SK-N-SH (cell line): ENCODE measurements at regions not wholly inside any gene's neighbourhood (a gene's known extent, or its start where the extent isn't known, plus 50 kb on each side); places are given as distances from the start of the nearest gene placed in this dataset.

ENCODE experiments used
- CTCF ChIA-PET: fragments of 300-600, 350-600 bp; formaldehyde crosslinking; extraction: SDS; loops from one replicate; lab custom pipeline; 2021; lab: Yijun Ruan, JAX
- POLR2A ChIA-PET: fragments of 350-600 bp; sonication (Branson Sonifier 250); formaldehyde crosslinking; extraction: SDS; loops from one replicate; lab custom pipeline; 2020; ENCODE audit warnings: antibody characterized with exemption, inconsistent platforms; lab: Yijun Ruan, JAX
- DNase-seq: peaks from one replicate; pipeline ENCODE4 v3.0.0; 2012
- H2AFZ ChIP-seq: fragments of 200-600 bp; sonication (generic); 2 replicates; pipeline ENCODE4 v1.8.1; 2016; ENCODE audit warnings: antibody characterized with exemption, mild to moderate bottlenecking, low read depth
- H3F3A ChIP-seq: fragments of 200-600 bp; sonication (generic); replicated peaks from 2 replicates; pipeline ENCODE3; 2016; ENCODE audit warnings: antibody characterized with exemption, mild to moderate bottlenecking; ENCODE audit not compliant: insufficient read depth
- H3K27ac ChIP-seq, 2 experiments: fragments of 200-500 bp in 1 of 2; fragments of 200-600 bp in 1 of 2; sonication (Bioruptor generic) in 1 of 2; sonication (generic), shearing (Covaris generic) in 1 of 2; 2 replicates each; pipeline versions ENCODE4 v1.5.1 to v1.6.1; 2014 to 2016; ENCODE audit warnings: low read depth in 2 of 2, inconsistent platforms in 1 of 2, low read length in 1 of 2, mild to moderate bottlenecking in 1 of 2, mixed read lengths in 1 of 2
- H3K27me3 ChIP-seq: fragments of 200-600 bp; sonication (generic), shearing (Covaris generic); 2 replicates; pipeline ENCODE4 v1.6.1; 2016; ENCODE audit warnings: mixed run types; ENCODE audit not compliant: insufficient read depth
- H3K36me3 ChIP-seq, 2 experiments: fragments of 200-500 bp in 1 of 2; fragments of 200-600 bp in 1 of 2; sonication (Bioruptor generic) in 1 of 2; sonication (generic) in 1 of 2; replicated peaks in 1 of 2; 2 replicates each; pipeline versions ENCODE3 to v1.5.1; 2014 to 2016; ENCODE audit warnings: low read length in 1 of 2, mild to moderate bottlenecking in 1 of 2; ENCODE audit not compliant: insufficient read depth in 2 of 2, control insufficient read depth in 1 of 2
- H3K4me1 ChIP-seq, 2 experiments: fragments of 200-500 bp in 1 of 2; fragments of 200-600 bp in 1 of 2; sonication (Bioruptor generic) in 1 of 2; sonication (generic), shearing (Covaris generic) in 1 of 2; 2 replicates each; pipeline versions ENCODE4 v1.5.1 to v1.6.1; 2014 to 2016; ENCODE audit warnings: low read depth in 1 of 2, low read length in 1 of 2, mixed run types in 1 of 2; ENCODE audit not compliant: insufficient read depth in 2 of 2, control insufficient read depth in 1 of 2
- H3K4me2 ChIP-seq: fragments of 200-600 bp; sonication (generic), shearing (Covaris generic); 2 replicates; pipeline ENCODE4 v1.6.1; 2017; ENCODE audit warnings: mixed run types
- H3K4me3 ChIP-seq, 2 experiments: fragments of 200-500 bp in 1 of 2; fragments of 200-600 bp in 1 of 2; sonication (Bioruptor generic) in 1 of 2; sonication (generic), shearing (Covaris generic) in 1 of 2; 2 replicates each; pipeline versions ENCODE4 v1.5.1 to v1.8.1; 2014 to 2016; ENCODE audit warnings: low read depth in 2 of 2, inconsistent platforms in 1 of 2, low read length in 1 of 2, mild to moderate bottlenecking in 1 of 2, mixed read lengths in 1 of 2, moderate library complexity in 1 of 2
- H3K79me2 ChIP-seq: fragments of 200-600 bp; sonication (generic); 2 replicates; pipeline ENCODE4 v1.8.1; 2017; ENCODE audit warnings: mild to moderate bottlenecking; ENCODE audit not compliant: insufficient read depth
- H3K9ac ChIP-seq: fragments of 200-600 bp; sonication (generic); 2 replicates; pipeline ENCODE4 v1.6.1; 2017; ENCODE audit warnings: mixed run types
- H3K9me2 ChIP-seq: fragments of 200-600 bp; sonication (generic); 2 replicates; pipeline ENCODE4 v1.6.1; 2017; ENCODE audit warnings: mixed run types
- H3K9me3 ChIP-seq: fragments of 200-600 bp; sonication (generic); 2 replicates; pipeline ENCODE4 v1.6.1; 2017; ENCODE audit warnings: mixed run types, mild to moderate bottlenecking, moderate library complexity
- H4K20me1 ChIP-seq: fragments of 200-600 bp; sonication (generic); 2 replicates; pipeline ENCODE4 v1.6.1; 2017; ENCODE audit warnings: mild to moderate bottlenecking, mixed run types; ENCODE audit not compliant: insufficient read depth
- MEF2A ChIP-seq: IDR thresholded peaks from 2 replicates; pipeline ENCODE4 v1.4.0; 2012; ENCODE audit warnings: low read depth, borderline replicate concordance
- NFIC ChIP-seq: IDR thresholded peaks from 2 replicates; pipeline ENCODE4 v1.4.0; 2012; ENCODE audit warnings: borderline replicate concordance
- PBX3 ChIP-seq: IDR thresholded peaks from 2 replicates; pipeline ENCODE4; 2012
- RAD21 ChIP-seq: IDR thresholded peaks from 2 replicates; pipeline ENCODE4 v1.6.1; 2012; ENCODE audit warnings: mild to moderate bottlenecking, low read length
- SIN3A ChIP-seq: IDR thresholded peaks from 2 replicates; pipeline ENCODE4 v1.6.1; 2012; ENCODE audit warnings: low read depth, mild to moderate bottlenecking, low read length, moderate library complexity, borderline replicate concordance
- WGBS: methylation state at CpG from one replicate; pipeline ENCODE4 v1.1.6; 2017; ENCODE audit warnings: low lambda C conversion rate; 5-methylcytosine and 5-hydroxymethylcytosine counted together
- TF ChIP-seq, protein P1 (sequence below): IDR thresholded peaks from 2 replicates; pipeline ENCODE4 v1.4.0; 2012; ENCODE audit warnings: low read depth
- TF ChIP-seq, protein P2 (sequence below): fragments of 150-350 bp; IDR thresholded peaks from 2 replicates; pipeline ENCODE4 v1.6.1; 2016; ENCODE audit warnings: mild to moderate bottlenecking, low read depth, low read length

DNA sequence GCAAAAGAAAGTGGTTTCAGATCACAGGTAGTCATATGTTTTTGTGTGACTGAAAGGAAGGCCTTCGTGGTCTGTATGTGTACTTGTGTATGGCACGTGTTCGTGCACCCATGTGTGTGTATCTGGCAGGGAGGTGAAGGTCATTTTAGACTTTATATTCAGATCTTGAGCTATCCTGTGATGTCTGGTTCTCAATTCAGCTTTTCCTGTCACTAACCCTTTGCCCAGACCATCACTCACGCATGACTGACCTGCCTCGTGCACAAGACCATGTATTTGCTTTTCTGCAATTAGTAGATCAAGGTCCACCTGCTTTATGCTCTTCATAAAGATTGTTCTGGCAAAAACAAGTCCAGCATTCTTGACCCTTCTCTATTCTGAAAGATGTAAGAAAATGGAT, 139.7 kb upstream of the MAF start:
- TF ChIP-seq, protein P1, sequence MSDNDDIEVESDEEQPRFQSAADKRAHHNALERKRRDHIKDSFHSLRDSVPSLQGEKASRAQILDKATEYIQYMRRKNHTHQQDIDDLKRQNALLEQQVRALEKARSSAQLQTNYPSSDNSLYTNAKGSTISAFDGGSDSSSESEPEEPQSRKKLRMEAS: no peak
- TF ChIP-seq NFIC: no peak
- H2AFZ ChIP-seq: no peak overlapping the region
- H3K79me2 ChIP-seq: no peaks in the 10 kb centered on the region
- H3K27ac ChIP-seq: no peak overlapping the region
- H3K4me1 ChIP-seq: no peaks in the 10 kb centered on the region
- H3F3A ChIP-seq: no peaks in the 10 kb centered on the region
- H3K4me2 ChIP-seq: no peak overlapping the region
- H4K20me1 ChIP-seq: no peaks in the 10 kb centered on the region
- no peak overlapping the region for H3K4me3 ChIP-seq
- peaks cover 5% of the 10 kb centered on the region; the same call in 1 of the 2 replicates for H3K9me3 ChIP-seq
- H3K9me2 ChIP-seq: no peaks in the 10 kb centered on the region
- H3K36me3 ChIP-seq: no peaks in the 10 kb centered on the region
- CTCF ChIA-PET: no interaction called here
- H3K27me3 ChIP-seq: no peaks in the 10 kb centered on the region
- POLR2A ChIA-PET: no interaction called here
- 37% methylated on average over 5 of the region's 5 CpGs for WGBS
- H3K9ac ChIP-seq: no peak overlapping the region
- no peak for DNase-seq

DNA sequence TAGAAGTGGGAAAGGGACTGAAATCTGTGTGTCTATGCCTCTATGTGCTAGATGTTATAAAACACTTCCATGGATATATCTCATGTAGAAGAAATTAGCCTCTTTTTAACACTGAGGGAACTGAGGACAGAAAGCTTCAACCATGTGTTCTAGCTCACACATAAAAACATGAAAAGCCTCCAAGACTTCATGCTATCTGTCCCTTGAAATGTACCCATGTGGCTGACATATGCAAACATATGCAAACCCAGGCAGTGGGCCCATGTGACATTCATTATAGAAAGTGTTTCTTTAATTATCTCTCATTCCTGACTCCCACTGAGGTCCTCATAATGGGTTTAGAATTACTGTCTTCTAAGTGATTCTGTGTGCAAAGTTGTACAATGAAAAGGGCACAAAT, 134.7 kb upstream of the MAF start:
- Histone ChIP-seq H3F3A (no peaks in the 10 kb centered on the region), H3K9me2 (no peaks in the 10 kb centered on the region), H3K27ac (no peak overlapping the region), H4K20me1 (no peaks in the 10 kb centered on the region), H3K4me3 (no peak overlapping the region), H3K4me2 (no peak overlapping the region), H3K27me3 (no peaks in the 10 kb centered on the region), H3K79me2 (no peaks in the 10 kb centered on the region), H3K4me1 (no peaks in the 10 kb centered on the region), H2AFZ (no peak overlapping the region), H3K36me3 (no peaks in the 10 kb centered on the region), H3K9ac (no peak overlapping the region), H3K9me3 (no peaks in the 10 kb centered on the region)
- DNase-seq: no peak
- ChIA-PET POLR2A (no interaction called here), CTCF (no interaction called here)
- TF ChIP-seq PBX3 (no peak), MEF2A (no peak), SIN3A (no peak), RAD21 (no peak)
- TF ChIP-seq, protein P2, sequence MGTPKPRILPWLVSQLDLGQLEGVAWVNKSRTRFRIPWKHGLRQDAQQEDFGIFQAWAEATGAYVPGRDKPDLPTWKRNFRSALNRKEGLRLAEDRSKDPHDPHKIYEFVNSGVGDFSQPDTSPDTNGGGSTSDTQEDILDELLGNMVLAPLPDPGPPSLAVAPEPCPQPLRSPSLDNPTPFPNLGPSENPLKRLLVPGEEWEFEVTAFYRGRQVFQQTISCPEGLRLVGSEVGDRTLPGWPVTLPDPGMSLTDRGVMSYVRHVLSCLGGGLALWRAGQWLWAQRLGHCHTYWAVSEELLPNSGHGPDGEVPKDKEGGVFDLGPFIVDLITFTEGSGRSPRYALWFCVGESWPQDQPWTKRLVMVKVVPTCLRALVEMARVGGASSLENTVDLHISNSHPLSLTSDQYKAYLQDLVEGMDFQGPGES: no peak

- no peak overlapping the region for H3K4me2 ChIP-seq
- no peak overlapping the region for H3K9ac ChIP-seq
- CTCF ChIA-PET: no interaction called here
- no peaks in the 10 kb centered on the region for H3F3A ChIP-seq
- TF ChIP-seq NFIC: no peak
- TF ChIP-seq, protein P1: no peak
- WGBS: 8% methylated on average over 2 of the region's 2 CpGs
- POLR2A ChIA-PET: no interaction called here
- no peak overlapping the region for H3K27ac ChIP-seq
- no peaks in the 10 kb centered on the region for H3K79me2 ChIP-seq
- no peak overlapping the region for H3K4me3 ChIP-seq
- no peak for DNase-seq
- H3K27me3 ChIP-seq: no peaks in the 10 kb centered on the region
- H3K9me2 ChIP-seq: no peaks in the 10 kb centered on the region
- H2AFZ ChIP-seq: no peak overlapping the region
- no peaks in the 10 kb centered on the region for H3K4me1 ChIP-seq
- no peaks in the 10 kb centered on the region for H4K20me1 ChIP-seq
- H3K9me3 ChIP-seq: no peaks in the 10 kb centered on the region
- H3K36me3 ChIP-seq: no peaks in the 10 kb centered on the region
Measured at GRCh38 chr16:79734721-79735120, 134.2 kb upstream of the MAF start.
